HepG2 (cell line): ENCODE measurements at regions not wholly inside any gene's neighbourhood (a gene's known extent, or its start where the extent isn't known, plus 50 kb on each side); places are given as distances from the start of the nearest gene placed in this dataset.

Source experiments
- BHLHE40 ChIP-seq: IDR thresholded peaks from 2 replicates; pipeline ENCODE4 v1.6.1; 2011; ENCODE audit warnings: low read length, improper control_type of control experiment
- CAMTA2 ChIP-seq: sonication (generic); formaldehyde crosslinking; IDR thresholded peaks from 2 replicates; pipeline ENCODE4 v1.4.0; 2020; ENCODE audit warnings: mild to moderate bottlenecking, missing genetic modification reagents, borderline replicate concordance
- HBP1 ChIP-seq: IDR thresholded peaks from 2 replicates; pipeline ENCODE4 v1.6.1; 2016; ENCODE audit warnings: low read depth, control low read depth
- ZNF567 ChIP-seq: sonication (generic); formaldehyde crosslinking; IDR thresholded peaks from 2 replicates; pipeline ENCODE4 v1.8.1; 2023; ENCODE audit warnings: mild to moderate bottlenecking, missing genetic modification reagents, borderline replicate concordance
- ZSCAN20 ChIP-seq: sonication (generic); formaldehyde crosslinking; IDR thresholded peaks from 2 replicates; pipeline ENCODE4 v1.4.0; 2020; ENCODE audit warnings: missing genetic modification reagents, mild to moderate bottlenecking, borderline replicate concordance

- TF ChIP-seq ZNF567 (CRISPR knock-in tag) (no peak), BHLHE40 (no peak), ZSCAN20 (CRISPR knock-in tag) (no peak), CAMTA2 (no peak), HBP1 (CRISPR knock-in tag) (no peak)
These were observed 115.5 kb upstream of the SH3BP4 start for GRCh38 chr2:234836271-234836670.
